Mesenchymal stem cell (in vitro differentiated cells and primary cell): ENCODE measurements at regions not wholly inside any gene's neighbourhood (a gene's known extent, or its start where the extent isn't known, plus 50 kb on each side); places are given as distances from the start of the nearest gene placed in this dataset.

ENCODE experiments used
- DNase-seq: peaks from one replicate; pipeline ENCODE4 v3.0.0-alpha.2; 2013
- H2AFZ ChIP-seq: one replicate; pipeline ENCODE4 v1.6.1; 2013; ENCODE audit warnings: low read depth, mild to moderate bottlenecking, control low read depth, inconsistent platforms, low read length, moderate library complexity
- H2AK5ac ChIP-seq: 2 replicates; pipeline ENCODE4 v1.6.1; 2013; ENCODE audit warnings: low read length, moderate library complexity, mild to moderate bottlenecking, inconsistent platforms; ENCODE audit not compliant: severe bottlenecking
- H2BK120ac ChIP-seq: one replicate; pipeline ENCODE4 v1.6.1; 2013; ENCODE audit warnings: low read depth, mild to moderate bottlenecking, inconsistent platforms, low read length, moderate library complexity
- H2BK12ac ChIP-seq, 2 experiments: one replicate each; pipeline ENCODE4 v1.6.1; 2013; ENCODE audit warnings: inconsistent platforms in 2 of 2, low read length in 2 of 2, mild to moderate bottlenecking in 2 of 2, moderate library complexity in 2 of 2, control low read depth in 1 of 2
- H2BK15ac ChIP-seq: one replicate; pipeline ENCODE4 v1.6.1; 2013; ENCODE audit warnings: mild to moderate bottlenecking, low read depth, inconsistent platforms; ENCODE audit not compliant: poor library complexity, severe bottlenecking
- H2BK5ac ChIP-seq: 2 replicates; pipeline ENCODE4 v1.6.1; 2013; ENCODE audit warnings: low read depth, mild to moderate bottlenecking, low read length, control low read depth, inconsistent platforms; ENCODE audit not compliant: poor library complexity, severe bottlenecking
- H3K14ac ChIP-seq, 2 experiments: one replicate each; pipeline ENCODE4 v1.6.1; 2013; ENCODE audit warnings: inconsistent platforms in 2 of 2, low read length in 2 of 2, control low read depth in 1 of 2, mild to moderate bottlenecking in 1 of 2, moderate library complexity in 1 of 2
- H3K18ac ChIP-seq, 2 experiments: one replicate each; pipeline ENCODE4 v1.6.1; 2013; ENCODE audit warnings: inconsistent platforms in 2 of 2, low read length in 2 of 2, control low read depth in 1 of 2, low read depth in 1 of 2, mild to moderate bottlenecking in 1 of 2
- H3K23ac ChIP-seq, 2 experiments: one replicate each; pipeline ENCODE4 v1.6.1; 2013; ENCODE audit warnings: inconsistent platforms in 2 of 2, low read length in 2 of 2, mild to moderate bottlenecking in 2 of 2, moderate library complexity in 2 of 2, control low read depth in 1 of 2
- H3K27ac ChIP-seq: 2 replicates; pipeline ENCODE4 v1.5.1; 2013; ENCODE audit warnings: mild to moderate bottlenecking, moderate library complexity, low read length, control low read depth, inconsistent platforms; ENCODE audit not compliant: poor library complexity, severe bottlenecking
- H3K27me3 ChIP-seq, 2 experiments: 2 replicates each; pipeline versions ENCODE4 v1.6.1 to v1.7.0; 2013; ENCODE audit warnings: low read length in 2 of 2, mild to moderate bottlenecking in 2 of 2, moderate library complexity in 2 of 2, control low read depth in 1 of 2, inconsistent platforms in 1 of 2; ENCODE audit not compliant: control insufficient read depth in 1 of 2, insufficient read depth in 1 of 2
- H3K36me3 ChIP-seq, 2 experiments: 2 replicates each; pipeline versions ENCODE4 v1.6.1 to v1.7.0; 2013; ENCODE audit warnings: low read length in 2 of 2, control low read depth in 1 of 2, inconsistent platforms in 1 of 2, low read depth in 1 of 2, mild to moderate bottlenecking in 1 of 2; ENCODE audit not compliant: insufficient read depth in 2 of 2, control insufficient read depth in 1 of 2
- H3K4ac ChIP-seq, 2 experiments: one replicate each; pipeline ENCODE4 v1.6.1; 2013; ENCODE audit warnings: inconsistent platforms in 2 of 2, low read length in 2 of 2, mild to moderate bottlenecking in 2 of 2, moderate library complexity in 2 of 2, control low read depth in 1 of 2, low read depth in 1 of 2
- H3K4me1 ChIP-seq: 2 replicates; pipeline ENCODE4 v1.6.1; 2013; ENCODE audit warnings: low read depth, low read length, control low read depth; ENCODE audit not compliant: control insufficient read depth, insufficient read depth
- H3K4me2 ChIP-seq: 2 replicates; pipeline ENCODE4 v1.6.1; 2013; ENCODE audit warnings: low read length, mild to moderate bottlenecking, inconsistent platforms; ENCODE audit not compliant: poor library complexity, severe bottlenecking
- H3K4me3 ChIP-seq, 2 experiments: 2 replicates each; pipeline versions ENCODE4 v1.5.1 to v1.7.0; 2013; ENCODE audit warnings: low read length in 2 of 2, mild to moderate bottlenecking in 2 of 2, control low read depth in 1 of 2, low read depth in 1 of 2; ENCODE audit not compliant: insufficient read depth in 1 of 2
- H3K79me1 ChIP-seq: replicated peaks from 2 replicates; pipeline ENCODE4 v1.6.1; 2013; ENCODE audit warnings: mild to moderate bottlenecking, control low read depth, low read length, inconsistent platforms; ENCODE audit not compliant: poor library complexity, severe bottlenecking
- H3K9ac ChIP-seq: 2 replicates; pipeline ENCODE4 v1.7.0; 2013; ENCODE audit warnings: mild to moderate bottlenecking, low read length, moderate library complexity
- H3K9me3 ChIP-seq: 2 replicates; pipeline ENCODE4 v1.7.0; 2013; ENCODE audit warnings: mild to moderate bottlenecking, low read length; ENCODE audit not compliant: control insufficient read depth
- H4K8ac ChIP-seq: one replicate; pipeline ENCODE4 v1.6.1; 2013; ENCODE audit warnings: inconsistent platforms, mild to moderate bottlenecking, low read length, moderate library complexity
- H4K91ac ChIP-seq: one replicate; pipeline ENCODE4 v1.6.1; 2013; ENCODE audit warnings: mild to moderate bottlenecking, low read length, inconsistent platforms
- WGBS: methylation state at CpG from one replicate; pipeline ENCODE4 v1.1.7; 2013; ENCODE audit warnings: mixed read lengths; 5-methylcytosine and 5-hydroxymethylcytosine counted together

GRCh38 chr2:200208041-200208440 is 98.5 kb upstream of the SPATS2L start:
- H3K4ac ChIP-seq, result no peak overlapping the region
- peaks cover 2% of the 10 kb centered on the region for H3K4me1 ChIP-seq
- H3K79me1 ChIP-seq, result no peaks in the 10 kb centered on the region
- no peak overlapping the region for H2BK15ac ChIP-seq
- no peak overlapping the region for H4K91ac ChIP-seq
- H2AK5ac ChIP-seq, result no peak overlapping the region
- no peak overlapping the region for H4K8ac ChIP-seq
- H3K4me2 ChIP-seq, result no peak overlapping the region
- DNase-seq, result no peak
- no peaks in the 10 kb centered on the region for H3K9me3 ChIP-seq
- no peak overlapping the region for H3K18ac ChIP-seq
- no peak overlapping the region for H2BK120ac ChIP-seq
- H2AFZ ChIP-seq, result no peak overlapping the region
- H3K27me3 ChIP-seq, result peaks cover 0 to 6% of the 10 kb centered on the region in 2 experiments
- no peak overlapping the region for H3K23ac ChIP-seq
- no peaks in the 10 kb centered on the region for H3K36me3 ChIP-seq
- H3K27ac ChIP-seq, result no peak overlapping the region
- no peak overlapping the region for H3K9ac ChIP-seq
- WGBS, result no CpG with 5 or more reads among the region's 3 CpGs
- H2BK5ac ChIP-seq, result no peak overlapping the region
- no peak overlapping the region for H2BK12ac ChIP-seq
- H3K14ac ChIP-seq, result no peak overlapping the region
- no peak overlapping the region for H3K4me3 ChIP-seq

GRCh38 chr2:200209030-200209429 is 97.5 kb upstream of the SPATS2L start:
- Histone ChIP-seq H3K9ac (no peak overlapping the region), H3K27me3 (peaks cover 0 to 6% of the 10 kb centered on the region in 2 experiments), H3K79me1 (no peaks in the 10 kb centered on the region), H4K91ac (peak overlapping the region; percentile 59), H2AFZ (no peak overlapping the region), H3K27ac (no peak overlapping the region), H3K4me3 (peak overlapping the region in 1 of 2 experiments; percentile 20), H3K36me3 (no peaks in the 10 kb centered on the region), H4K8ac (no peak overlapping the region), H2BK120ac (no peak overlapping the region), H3K4ac (no peak overlapping the region), H3K23ac (no peak overlapping the region), H2BK15ac (no peak overlapping the region), H3K18ac (no peak overlapping the region), H3K9me3 (no peaks in the 10 kb centered on the region), H2BK12ac (no peak overlapping the region), H3K4me1 (peaks cover 2% of the 10 kb centered on the region), H2AK5ac (no peak overlapping the region), H3K14ac (peak overlapping the region in 1 of 2 experiments; percentile 77), H3K4me2 (no peak overlapping the region), H2BK5ac (no peak overlapping the region)
- WGBS, result 92% methylated on average over 22 of the region's 22 CpGs
- no peak for DNase-seq

DNA sequence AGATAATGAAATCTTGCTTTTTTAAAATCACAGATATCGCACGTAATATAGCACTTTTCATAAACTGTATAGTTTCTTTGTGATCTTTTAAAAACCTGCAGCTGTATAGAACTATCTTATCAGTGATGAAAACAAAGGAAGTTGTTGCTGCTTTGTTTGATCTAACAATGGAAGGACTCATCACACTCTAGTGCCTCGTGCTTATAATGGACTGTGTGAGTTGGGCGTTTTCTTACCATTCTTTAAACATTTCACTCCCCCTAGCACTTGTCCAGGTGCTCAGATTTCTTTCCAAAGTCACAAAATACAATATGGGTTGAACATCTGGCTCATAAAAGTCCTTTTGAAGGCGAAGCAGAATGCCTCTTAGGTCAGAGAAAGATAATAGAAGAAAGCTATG is 94.8 kb upstream of the SPATS2L start:
- H3K4ac ChIP-seq, result no peak overlapping the region
- no peak overlapping the region for H3K18ac ChIP-seq
- H3K4me3 ChIP-seq, result no peak overlapping the region

GRCh38 chr2:200212862-200213425 is 93.5 kb upstream of the SPATS2L start:
- Histone ChIP-seq H2BK12ac (no peak overlapping the region), H3K4me3 (no peak overlapping the region)
- 87% methylated on average over 4 of the region's 5 CpGs for WGBS

More for the DNA sequence above, 94.8 kb upstream of the SPATS2L start:
- Histone ChIP-seq H2AK5ac (no peak overlapping the region), H4K8ac (no peak overlapping the region), H2AFZ (no peak overlapping the region), H2BK120ac (no peak overlapping the region), H3K9me3 (no peaks in the 10 kb centered on the region), H3K4me1 (peaks cover 2% of the 10 kb centered on the region), H3K79me1 (no peaks in the 10 kb centered on the region), H2BK5ac (no peak overlapping the region), H3K14ac (no peak overlapping the region), H4K91ac (no peak overlapping the region), H3K27me3 (peaks cover 0 to 6% of the 10 kb centered on the region in 2 experiments), H3K36me3 (no peaks in the 10 kb centered on the region), H3K4me2 (no peak overlapping the region), H3K23ac (no peak overlapping the region), H3K27ac (no peak overlapping the region), H3K9ac (no peak overlapping the region), H2BK12ac (no peak overlapping the region), H2BK15ac (no peak overlapping the region)
- DNase-seq, result no peak
- WGBS, result 87% methylated on average over 3 of the region's 5 CpGs

More at GRCh38 chr2:200212862-200213425, 93.5 kb upstream of the SPATS2L start:
- H2AFZ ChIP-seq, result no peak overlapping the region
- no peaks in the 10 kb centered on the region for H3K9me3 ChIP-seq
- H3K14ac ChIP-seq, result no peak overlapping the region
- no peak overlapping the region for H3K9ac ChIP-seq
- no peak overlapping the region for H2BK15ac ChIP-seq
- peaks cover 2% of the 10 kb centered on the region for H3K4me1 ChIP-seq
- no peaks in the 10 kb centered on the region for H3K36me3 ChIP-seq
- no peak overlapping the region for H3K18ac ChIP-seq
- no peaks in the 10 kb centered on the region for H3K79me1 ChIP-seq
- H4K8ac ChIP-seq, result no peak overlapping the region
- no peak overlapping the region for H2AK5ac ChIP-seq
- H3K4me2 ChIP-seq, result no peak overlapping the region
- no peak overlapping the region for H3K4ac ChIP-seq
- H4K91ac ChIP-seq, result no peak overlapping the region
- H3K27me3 ChIP-seq, result peaks cover 0 to 6% of the 10 kb centered on the region in 2 experiments
- H3K27ac ChIP-seq, result no peak overlapping the region
- no peak for DNase-seq
- no peak overlapping the region for H3K23ac ChIP-seq
- no peak overlapping the region for H2BK5ac ChIP-seq
- no peak overlapping the region for H2BK120ac ChIP-seq
